GM21515 (cell line): ENCODE measurements at regions not wholly inside any gene's neighbourhood (a gene's known extent, or its start where the extent isn't known, plus 50 kb on each side); places are given as distances from the start of the nearest gene placed in this dataset.
"Not testable (repeated sequence)": the region's sequence is repeated elsewhere in the genome, so short reads cannot be mapped to it uniquely, and the experiment has no call there.

Experiments
- ATAC-seq: cut with Tn5 transposase; IDR thresholded peaks from one replicate; pipeline ENCODE4 v1.9.1; 2021; ENCODE audit not compliant: unreplicated experiment

- ATAC-seq = no peak
Measured at GRCh38 chr4:112940336-112940735, 109.1 kb upstream of the ANK2 start.

- no peak for ATAC-seq
Measured at GRCh38 chr4:112942077-112942476, 107.4 kb upstream of the ANK2 start.

GRCh38 chr4:112942997-112943396 is 106.5 kb upstream of the ANK2 start:
- no peak for ATAC-seq

- no peak for ATAC-seq
Measured at GRCh38 chr4:112944006-112944405, 105.4 kb upstream of the ANK2 start.

- ATAC-seq = no peak
Measured at GRCh38 chr4:112946127-112946526, 103.3 kb upstream of the ANK2 start.

- no peak for ATAC-seq
Measured at GRCh38 chr4:112947616-112948015, 101.8 kb upstream of the ANK2 start.

GRCh38 chr4:112951362-112952312 is 97.8 kb upstream of the ANK2 start:
- no peak for ATAC-seq

- ATAC-seq = no peak
Measured at GRCh38 chr4:112952313-112952700, 97.1 kb upstream of the ANK2 start.

- no peak for ATAC-seq
Measured at GRCh38 chr4:112953262-112953661, 96.2 kb upstream of the ANK2 start.

GRCh38 chr4:112954286-112954685 is 95.2 kb upstream of the ANK2 start:
- ATAC-seq = no peak

GRCh38 chr4:112956484-112956896 is 93.0 kb upstream of the ANK2 start:
- no peak for ATAC-seq

GRCh38 chr4:112957764-112958163 is 91.7 kb upstream of the ANK2 start:
- ATAC-seq = not testable (repeated sequence)

- no peak for ATAC-seq
Measured at GRCh38 chr4:112966701-112967488, 82.6 kb upstream of the ANK2 start.

- ATAC-seq = no peak
Measured at GRCh38 chr4:112968451-112969159, 80.8 kb upstream of the ANK2 start.

GRCh38 chr4:112970903-112971302 is 78.5 kb upstream of the ANK2 start:
- no peak for ATAC-seq

GRCh38 chr4:112973750-112974251 is 75.7 kb upstream of the ANK2 start:
- ATAC-seq = no peak

GRCh38 chr4:112975567-112976355 is 73.7 kb upstream of the ANK2 start:
- no peak for ATAC-seq

- no peak for ATAC-seq
Measured at GRCh38 chr4:112978691-112979472, 70.6 kb upstream of the ANK2 start.

- ATAC-seq = no peak
Measured at GRCh38 chr4:112979881-112980421, 69.5 kb upstream of the ANK2 start.
